ENCODE measurements at regions not wholly inside any gene's neighbourhood (a gene's known extent, or its start where the extent isn't known, plus 50 kb on each side); places are given as distances from the start of the nearest gene placed in this dataset.

DNA sequence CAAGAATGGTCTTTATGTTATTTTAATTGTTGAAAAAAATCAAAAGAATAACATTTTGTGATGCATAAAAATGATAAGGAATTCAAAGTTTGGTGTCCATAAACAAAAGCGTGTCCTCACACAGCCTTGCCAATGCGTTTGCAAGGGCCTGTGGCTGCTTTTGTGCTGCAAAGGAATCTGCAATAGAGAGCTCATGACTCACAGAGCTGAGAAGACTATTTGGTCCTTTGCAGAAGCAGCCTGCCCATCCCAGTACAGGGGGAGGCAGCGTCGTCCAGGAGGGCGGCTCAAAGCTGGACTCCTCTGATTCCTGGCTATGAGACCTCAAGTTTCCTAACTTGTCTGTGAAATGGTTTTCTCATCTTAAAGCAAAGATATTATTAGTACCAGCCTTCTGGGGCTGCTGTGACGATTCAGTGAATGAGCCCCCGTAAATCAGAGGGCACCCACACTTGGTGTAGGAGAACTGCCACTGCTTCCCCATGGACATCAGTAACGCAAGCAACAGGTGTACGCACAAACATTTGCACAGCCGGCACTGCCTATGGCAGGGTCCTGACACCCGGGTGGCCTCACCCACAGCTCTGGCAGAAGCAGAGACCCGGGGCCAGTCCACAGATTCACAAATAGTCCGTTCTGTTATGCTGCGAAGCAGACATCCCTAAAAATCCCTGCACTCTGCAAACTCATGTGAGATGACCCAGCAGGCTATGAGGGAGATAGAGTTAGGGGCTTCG, 70.6 kb upstream of the ASAP2 start:
- no peaks in the 10 kb centered on the region for H3K9me3 ChIP-seq (replicated peaks; ENCODE audit: control insufficient read depth, insufficient read depth, low read length)
- H3K4me3 ChIP-seq (replicated peaks in 1 of 3; ENCODE audit: insufficient read depth in 1 of 3, low read depth in 1 of 3, low read length in 3 of 3), result no peak overlapping the region
- H2AFZ ChIP-seq (ENCODE audit: low read depth, low read length), result no peak overlapping the region
- FAIRE-seq (no peak), DNase-seq (ENCODE audit: low read depth, low spot score) (no peak)
- intact Hi-C loops (cut with micrococcal nuclease), result loop anchor here (5.0 kb wide), 1 partner anchor 444 kb away; no protein-coding TSS in a partner anchor
- no TSS peak for BruUV-seq (replicated peaks)
- H3K9ac ChIP-seq (replicated peaks; ENCODE audit: extremely low read depth, insufficient read depth, low read length), result no peak overlapping the region
- no peak overlapping the region for H3K4me2 ChIP-seq (ENCODE audit: insufficient read depth, low read length)
- no peaks in the 10 kb centered on the region for H4K20me1 ChIP-seq (replicated peaks; ENCODE audit: control insufficient read depth, extremely low read depth, insufficient read depth, low read length)
- no peaks in the 10 kb centered on the region for H3K79me2 ChIP-seq (ENCODE audit: control insufficient read depth, insufficient read depth, low read length)
- H3K36me3 ChIP-seq (ENCODE audit: control insufficient read depth in 2 of 2, extremely low read depth in 1 of 2, insufficient read depth in 2 of 2, low read length in 2 of 2), result no peaks in the 10 kb centered on the region
- dilution Hi-C loops (cut with MboI; ENCODE audit: extremely low pct_ligation_motif_present, low sequenced_read_pairs), result no loop called here
- no peak overlapping the region for H3K27ac ChIP-seq (ENCODE audit: insufficient read depth, low read depth, low read length)
- H3K27me3 ChIP-seq (ENCODE audit: control insufficient read depth in 2 of 2, insufficient read depth in 2 of 2, low read length in 2 of 2), result no peaks in the 10 kb centered on the region
- no peaks in the 10 kb centered on the region for H3K9me1 ChIP-seq (replicated peaks; ENCODE audit: control insufficient read depth, extremely low read depth, insufficient read depth, low read length)
- ChIA-PET POLR2A (no interaction called here), CTCF (interaction anchor here (0.6 to 1.0 kb wide), 4 partner anchors 24 to 263 kb away, joined by 3 to 4 read pairs (median 4); no protein-coding TSS in a partner anchor)
- no peak for TF ChIP-seq MYC (IDR thresholded peaks at IDR 0.05; ENCODE audit: low read depth, low read length)
- no peak for TF ChIP-seq EZH2 (IDR thresholded peaks at IDR 0.05; ENCODE audit: borderline replicate concordance, low read depth, low read length, severe bottlenecking)
- TF ChIP-seq, protein P1, sequence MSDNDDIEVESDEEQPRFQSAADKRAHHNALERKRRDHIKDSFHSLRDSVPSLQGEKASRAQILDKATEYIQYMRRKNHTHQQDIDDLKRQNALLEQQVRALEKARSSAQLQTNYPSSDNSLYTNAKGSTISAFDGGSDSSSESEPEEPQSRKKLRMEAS (IDR thresholded peaks at IDR 0.05; ENCODE audit: insufficient read depth, insufficient read length), result no peak
- no peak for TF ChIP-seq POLR2A (IDR thresholded peaks at IDR 0.05; ENCODE audit: low read depth, low read length)
- TF ChIP-seq, protein P2, sequence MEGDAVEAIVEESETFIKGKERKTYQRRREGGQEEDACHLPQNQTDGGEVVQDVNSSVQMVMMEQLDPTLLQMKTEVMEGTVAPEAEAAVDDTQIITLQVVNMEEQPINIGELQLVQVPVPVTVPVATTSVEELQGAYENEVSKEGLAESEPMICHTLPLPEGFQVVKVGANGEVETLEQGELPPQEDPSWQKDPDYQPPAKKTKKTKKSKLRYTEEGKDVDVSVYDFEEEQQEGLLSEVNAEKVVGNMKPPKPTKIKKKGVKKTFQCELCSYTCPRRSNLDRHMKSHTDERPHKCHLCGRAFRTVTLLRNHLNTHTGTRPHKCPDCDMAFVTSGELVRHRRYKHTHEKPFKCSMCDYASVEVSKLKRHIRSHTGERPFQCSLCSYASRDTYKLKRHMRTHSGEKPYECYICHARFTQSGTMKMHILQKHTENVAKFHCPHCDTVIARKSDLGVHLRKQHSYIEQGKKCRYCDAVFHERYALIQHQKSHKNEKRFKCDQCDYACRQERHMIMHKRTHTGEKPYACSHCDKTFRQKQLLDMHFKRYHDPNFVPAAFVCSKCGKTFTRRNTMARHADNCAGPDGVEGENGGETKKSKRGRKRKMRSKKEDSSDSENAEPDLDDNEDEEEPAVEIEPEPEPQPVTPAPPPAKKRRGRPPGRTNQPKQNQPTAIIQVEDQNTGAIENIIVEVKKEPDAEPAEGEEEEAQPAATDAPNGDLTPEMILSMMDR (IDR thresholded peaks at IDR 0.05; ENCODE audit: extremely low read depth in 1 of 2, insufficient read depth in 1 of 2, low read depth in 1 of 2, low read length in 2 of 2), result no peak
- no peak for TF ChIP-seq JUN (IDR thresholded peaks at IDR 0.05; ENCODE audit: borderline replicate concordance, insufficient read depth, insufficient read length, low read depth)
- no peak for TF ChIP-seq FOS (IDR thresholded peaks at IDR 0.05; ENCODE audit: borderline replicate concordance, insufficient read depth, low read length)
- no peak for TF ChIP-seq GATA2 (IDR thresholded peaks at IDR 0.05; ENCODE audit: insufficient read depth, insufficient read length, low read depth, low read length)
- H3K4me1 ChIP-seq (ENCODE audit: control insufficient read depth, extremely low read depth, insufficient read depth, low read length), result no peaks in the 10 kb centered on the region
